PC-3 (cell line): ENCODE measurements at regions not wholly inside any gene's neighbourhood (a gene's known extent, or its start where the extent isn't known, plus 50 kb on each side); places are given as distances from the start of the nearest gene placed in this dataset.

Source experiments
- CTCF ChIP-seq: fragments of 300-600 bp; sonication (generic); conservative IDR thresholded peaks from 2 replicates; pipeline ENCODE4 v1.5.1; 2017; ENCODE audit warnings: antibody characterized with exemption, low read depth, mild to moderate bottlenecking, low read length
- EZH2 ChIP-seq: fragments of 300-600 bp; sonication (generic); IDR thresholded peaks from one replicate; pipeline ENCODE4 v1.6.1; 2017; ENCODE audit warnings: antibody characterized with exemption, mild to moderate bottlenecking, low read length; ENCODE audit not compliant: unreplicated experiment

GRCh38 chrX:16440446-16440845, 209.5 kb upstream of the S100G start:
- no peak for TF ChIP-seq EZH2
- no peak for TF ChIP-seq CTCF
